HEK293 (cell line): ENCODE measurements at regions not wholly inside any gene's neighbourhood (a gene's known extent, or its start where the extent isn't known, plus 50 kb on each side); places are given as distances from the start of the nearest gene placed in this dataset.

Experiments used
- HOXA7 ChIP-seq: sonication (generic); formaldehyde crosslinking; IDR thresholded peaks from 2 replicates; pipeline ENCODE4 v1.8.1; 2022; ENCODE audit warnings: missing genetic modification reagents, borderline replicate concordance
- KLF1 ChIP-seq: fragments of 450-650 bp; formaldehyde crosslinking; IDR thresholded peaks from 2 replicates; pipeline ENCODE4 v1.5.1; 2016; ENCODE audit warnings: missing biosample characterization, missing genetic modification characterization
- ZBTB49 ChIP-seq: fragments of 450-650 bp; formaldehyde crosslinking; IDR thresholded peaks from 2 replicates; pipeline ENCODE4 v1.5.1; 2016; ENCODE audit warnings: missing biosample characterization, missing genetic modification characterization, low read depth
- ZNF175 ChIP-seq: fragments of 450-650 bp; formaldehyde crosslinking; IDR thresholded peaks from 2 replicates; pipeline ENCODE4 v1.5.1; 2016; ENCODE audit warnings: missing biosample characterization, missing genetic modification characterization
- ZNF24 ChIP-seq: fragments of 450-650 bp; formaldehyde crosslinking; IDR thresholded peaks from 2 replicates; pipeline ENCODE4 v1.5.1; 2016; ENCODE audit warnings: missing biosample characterization, missing genetic modification characterization
- ZNF510 ChIP-seq: fragments of 450-650 bp; formaldehyde crosslinking; IDR thresholded peaks from 2 replicates; pipeline ENCODE4 v1.5.1; 2018; ENCODE audit warnings: mild to moderate bottlenecking, missing genetic modification characterization, missing biosample characterization; ENCODE audit not compliant: insufficient replicate concordance
- ZNF660 ChIP-seq: fragments of 450-650 bp; IDR thresholded peaks from 2 replicates; pipeline ENCODE4 v1.5.1; 2018; ENCODE audit warnings: missing biosample characterization, mild to moderate bottlenecking, missing genetic modification characterization
- TF ChIP-seq, protein P1 (sequence below): fragments of 450-650 bp; formaldehyde crosslinking; IDR thresholded peaks from 2 replicates; pipeline ENCODE4 v1.5.1; 2016; ENCODE audit warnings: missing biosample characterization, missing genetic modification characterization
- TF ChIP-seq, protein P2 (sequence below): fragments of 450-650 bp; formaldehyde crosslinking; IDR thresholded peaks from 2 replicates; pipeline ENCODE4 v1.5.1; 2016; ENCODE audit warnings: missing biosample characterization, missing genetic modification characterization

DNA sequence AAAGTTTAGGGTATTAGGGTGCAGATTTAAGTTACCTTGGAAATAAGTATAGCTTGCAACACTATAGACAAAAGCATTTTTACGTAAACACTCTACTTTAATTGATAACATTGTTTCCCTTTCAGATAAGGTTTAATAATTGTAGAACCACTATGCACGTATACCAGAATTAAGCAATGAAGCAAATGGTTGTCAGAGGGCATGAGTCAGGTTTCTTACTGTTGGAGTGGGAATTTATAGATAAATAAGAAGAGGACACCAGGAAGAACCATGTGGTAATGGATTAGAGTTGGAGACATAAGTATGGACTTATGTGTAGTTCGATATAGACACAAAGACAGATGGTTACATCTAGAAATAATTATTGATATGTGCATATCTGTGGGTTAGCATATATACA, 355.6 kb downstream of the ETV1 start:
- TF ChIP-seq HOXA7 (CRISPR knock-in tag) (no peak), KLF1 (tag by site-specific recombination) (no peak), ZNF510 (tag by site-specific recombination) (no peak), ZNF24 (tag by site-specific recombination) (no peak), ZBTB49 (tag by site-specific recombination) (no peak), ZNF660 (tag by site-specific recombination) (no peak), ZNF175 (tag by site-specific recombination) (no peak)
- TF ChIP-seq, protein P1, sequence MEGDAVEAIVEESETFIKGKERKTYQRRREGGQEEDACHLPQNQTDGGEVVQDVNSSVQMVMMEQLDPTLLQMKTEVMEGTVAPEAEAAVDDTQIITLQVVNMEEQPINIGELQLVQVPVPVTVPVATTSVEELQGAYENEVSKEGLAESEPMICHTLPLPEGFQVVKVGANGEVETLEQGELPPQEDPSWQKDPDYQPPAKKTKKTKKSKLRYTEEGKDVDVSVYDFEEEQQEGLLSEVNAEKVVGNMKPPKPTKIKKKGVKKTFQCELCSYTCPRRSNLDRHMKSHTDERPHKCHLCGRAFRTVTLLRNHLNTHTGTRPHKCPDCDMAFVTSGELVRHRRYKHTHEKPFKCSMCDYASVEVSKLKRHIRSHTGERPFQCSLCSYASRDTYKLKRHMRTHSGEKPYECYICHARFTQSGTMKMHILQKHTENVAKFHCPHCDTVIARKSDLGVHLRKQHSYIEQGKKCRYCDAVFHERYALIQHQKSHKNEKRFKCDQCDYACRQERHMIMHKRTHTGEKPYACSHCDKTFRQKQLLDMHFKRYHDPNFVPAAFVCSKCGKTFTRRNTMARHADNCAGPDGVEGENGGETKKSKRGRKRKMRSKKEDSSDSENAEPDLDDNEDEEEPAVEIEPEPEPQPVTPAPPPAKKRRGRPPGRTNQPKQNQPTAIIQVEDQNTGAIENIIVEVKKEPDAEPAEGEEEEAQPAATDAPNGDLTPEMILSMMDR (tag by site-specific recombination): no peak
- TF ChIP-seq, protein P2, sequence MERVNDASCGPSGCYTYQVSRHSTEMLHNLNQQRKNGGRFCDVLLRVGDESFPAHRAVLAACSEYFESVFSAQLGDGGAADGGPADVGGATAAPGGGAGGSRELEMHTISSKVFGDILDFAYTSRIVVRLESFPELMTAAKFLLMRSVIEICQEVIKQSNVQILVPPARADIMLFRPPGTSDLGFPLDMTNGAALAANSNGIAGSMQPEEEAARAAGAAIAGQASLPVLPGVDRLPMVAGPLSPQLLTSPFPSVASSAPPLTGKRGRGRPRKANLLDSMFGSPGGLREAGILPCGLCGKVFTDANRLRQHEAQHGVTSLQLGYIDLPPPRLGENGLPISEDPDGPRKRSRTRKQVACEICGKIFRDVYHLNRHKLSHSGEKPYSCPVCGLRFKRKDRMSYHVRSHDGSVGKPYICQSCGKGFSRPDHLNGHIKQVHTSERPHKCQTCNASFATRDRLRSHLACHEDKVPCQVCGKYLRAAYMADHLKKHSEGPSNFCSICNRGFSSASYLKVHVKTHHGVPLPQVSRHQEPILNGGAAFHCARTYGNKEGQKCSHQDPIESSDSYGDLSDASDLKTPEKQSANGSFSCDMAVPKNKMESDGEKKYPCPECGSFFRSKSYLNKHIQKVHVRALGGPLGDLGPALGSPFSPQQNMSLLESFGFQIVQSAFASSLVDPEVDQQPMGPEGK (tag by site-specific recombination): no peak
